GM21825 (cell line): ENCODE measurements at regions not wholly inside any gene's neighbourhood (a gene's known extent, or its start where the extent isn't known, plus 50 kb on each side); places are given as distances from the start of the nearest gene placed in this dataset.

Source experiments
- ATAC-seq: cut with Tn5 transposase; IDR thresholded peaks from one replicate; pipeline ENCODE4 v1.9.1; 2021; ENCODE audit warnings: mild to moderate bottlenecking, moderate library complexity; ENCODE audit not compliant: unreplicated experiment

DNA sequence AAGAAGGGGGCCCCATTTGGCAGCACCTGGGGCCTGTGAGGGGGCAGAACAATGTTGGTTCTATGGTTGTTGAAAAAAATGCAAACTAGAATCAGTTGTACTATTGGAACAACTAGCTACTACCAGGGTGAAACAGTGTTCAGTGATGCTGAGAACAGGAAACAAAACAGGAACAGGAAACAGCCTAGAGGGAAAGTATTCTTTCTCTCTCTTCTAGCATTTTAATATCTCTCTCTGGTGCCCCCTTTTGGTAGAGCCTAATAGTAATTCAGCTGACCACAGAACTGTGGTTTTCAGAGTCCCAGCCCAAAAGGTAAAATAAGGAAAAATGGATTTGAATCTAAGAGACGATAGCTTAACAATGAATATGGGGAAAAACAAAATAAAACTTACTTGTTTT is 138.0 kb upstream of the KCNN2 start:
- peak; percentile 52 for ATAC-seq

GRCh38 chr5:114237766-114238165 is 124.1 kb upstream of the KCNN2 start:
- ATAC-seq, result no peak

DNA sequence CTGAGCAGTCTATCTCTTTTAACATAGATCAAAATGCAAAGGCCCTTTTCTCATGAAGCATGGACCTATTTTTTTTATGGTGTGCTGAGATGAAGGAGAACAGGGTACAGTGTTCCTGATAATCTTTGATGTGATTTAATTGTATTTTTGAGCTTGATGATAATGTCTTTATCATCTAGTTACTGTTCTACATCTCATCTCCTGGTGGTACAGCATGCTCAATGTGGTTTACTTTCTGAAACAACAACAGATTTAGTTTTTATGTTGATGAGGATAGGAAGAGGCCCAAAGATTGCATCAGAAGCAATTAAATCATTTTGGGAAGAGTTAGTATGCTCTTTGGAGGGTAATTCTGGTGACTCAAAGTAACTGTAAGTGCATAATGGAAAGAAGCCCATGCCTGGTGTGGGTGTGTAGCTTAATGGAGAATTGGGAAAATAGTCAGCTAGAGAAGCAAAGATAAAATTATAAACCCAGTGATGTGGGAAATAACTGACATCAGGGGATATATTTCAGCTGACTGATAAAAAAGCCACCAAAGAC is 123.0 kb upstream of the KCNN2 start:
- no peak for ATAC-seq

DNA sequence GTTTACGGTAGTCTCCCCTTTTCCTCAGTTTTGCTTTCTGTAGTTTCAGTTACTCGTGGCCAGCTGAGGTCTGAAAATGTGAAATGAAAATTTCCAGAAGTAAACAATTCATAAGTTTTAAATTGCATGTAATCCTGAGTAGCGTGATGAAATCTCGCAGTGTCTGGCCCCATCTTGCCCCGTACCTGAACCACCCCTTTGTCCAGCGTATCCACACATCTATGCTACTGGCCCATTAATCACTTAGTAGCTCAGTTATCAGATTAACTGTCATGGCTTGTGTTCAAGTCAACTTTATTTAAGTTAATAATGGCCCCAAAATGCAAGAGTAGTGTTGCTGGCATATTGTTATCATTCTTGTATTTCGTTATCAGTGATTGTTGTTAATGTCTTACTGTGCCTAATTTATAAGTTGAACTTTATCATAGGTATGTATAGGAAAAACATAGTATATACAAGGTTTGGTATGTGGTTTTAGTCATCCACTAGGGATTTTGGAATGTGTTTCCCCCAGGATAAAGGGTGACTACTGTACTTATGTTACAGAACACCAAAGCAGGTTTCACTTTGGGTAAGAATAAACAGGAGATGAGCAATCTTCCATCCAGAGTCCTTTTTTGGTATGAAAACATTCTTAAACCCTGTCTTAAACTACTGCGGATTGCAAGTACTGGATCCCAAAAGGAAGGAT is 118.4 kb upstream of the KCNN2 start:
- no peak for ATAC-seq

GRCh38 chr5:114243972-114244317 is 117.9 kb upstream of the KCNN2 start:
- ATAC-seq, result no peak

GRCh38 chr5:114249823-114250222 is 112.0 kb upstream of the KCNN2 start:
- ATAC-seq, result no peak

GRCh38 chr5:114250536-114250935 is 111.3 kb upstream of the KCNN2 start:
- ATAC-seq, result no peak

- no peak for ATAC-seq
Measured at GRCh38 chr5:114252226-114252625, 109.6 kb upstream of the KCNN2 start.

DNA sequence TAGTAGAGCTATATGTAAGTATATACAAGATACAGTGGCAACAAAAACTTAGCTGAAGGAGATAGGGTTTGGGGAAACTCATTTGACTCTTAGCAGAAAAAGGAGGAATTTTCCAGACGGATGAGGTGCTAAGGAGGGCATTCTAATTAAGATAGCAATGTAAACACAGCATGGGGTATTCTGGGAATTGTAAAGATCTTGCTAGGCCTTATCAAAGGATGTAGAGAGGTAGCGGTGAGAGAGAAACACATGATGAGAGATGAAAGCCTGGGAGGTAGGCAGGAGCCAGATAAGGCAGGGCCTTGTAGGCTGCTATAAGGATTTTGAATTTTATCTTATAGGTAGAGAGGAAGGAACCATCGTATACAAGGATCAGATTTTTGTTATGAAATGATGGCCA is 106.6 kb upstream of the KCNN2 start:
- ATAC-seq, result no peak

- no peak for ATAC-seq
Measured at GRCh38 chr5:114261989-114262388, 99.9 kb upstream of the KCNN2 start.

DNA sequence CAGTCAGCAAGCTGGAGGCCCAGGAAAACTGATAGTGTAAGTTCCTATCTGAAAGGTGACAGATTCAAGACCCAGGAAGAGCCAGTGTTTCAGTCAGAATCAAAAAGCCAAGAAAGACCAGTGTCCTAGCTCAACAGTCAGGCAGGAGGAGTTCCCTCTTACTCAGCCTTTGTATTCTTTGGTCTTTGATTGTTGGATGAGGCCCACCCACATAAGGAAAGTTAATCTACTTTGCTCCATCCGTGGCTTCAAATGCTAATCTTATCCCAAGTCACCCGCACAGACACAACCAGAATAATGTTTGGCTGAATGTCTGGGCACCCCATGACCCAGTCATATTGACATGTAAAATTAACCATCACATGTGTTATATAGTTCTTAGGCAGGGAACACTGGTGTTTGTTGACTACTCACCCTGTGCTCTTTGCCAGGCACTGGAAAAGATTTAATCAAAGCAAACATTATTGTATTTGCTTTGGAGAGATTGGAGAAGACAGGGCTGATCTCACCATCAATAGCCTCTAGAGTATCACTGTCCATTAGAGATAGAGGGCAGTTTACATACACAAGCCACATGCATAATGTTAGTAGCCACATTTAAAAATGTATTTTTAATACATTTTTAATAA is 96.3 kb upstream of the KCNN2 start:
- no peak for ATAC-seq

DNA sequence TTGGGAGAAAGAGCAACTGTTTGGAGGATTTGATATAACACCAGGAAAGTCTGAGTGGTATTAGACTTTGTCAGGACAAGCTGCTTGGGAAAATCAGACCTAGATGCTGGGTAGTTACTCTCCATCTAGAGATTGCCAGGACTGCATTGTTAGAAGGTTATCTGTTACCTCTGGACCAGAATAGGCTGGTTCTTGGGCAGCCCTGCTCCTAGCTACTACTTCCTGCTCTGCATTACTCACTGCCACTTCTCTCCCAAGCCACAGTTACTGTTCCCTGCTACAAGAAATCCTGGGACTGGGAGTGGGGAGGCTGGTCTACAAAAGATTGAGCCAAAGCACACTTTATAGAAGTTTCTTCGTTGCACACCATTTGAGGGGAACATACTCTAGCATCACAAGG is 95.5 kb upstream of the KCNN2 start:
- ATAC-seq, result no peak

- ATAC-seq, result no peak
Measured at GRCh38 chr5:114296191-114296590, 65.7 kb upstream of the KCNN2 start.

DNA sequence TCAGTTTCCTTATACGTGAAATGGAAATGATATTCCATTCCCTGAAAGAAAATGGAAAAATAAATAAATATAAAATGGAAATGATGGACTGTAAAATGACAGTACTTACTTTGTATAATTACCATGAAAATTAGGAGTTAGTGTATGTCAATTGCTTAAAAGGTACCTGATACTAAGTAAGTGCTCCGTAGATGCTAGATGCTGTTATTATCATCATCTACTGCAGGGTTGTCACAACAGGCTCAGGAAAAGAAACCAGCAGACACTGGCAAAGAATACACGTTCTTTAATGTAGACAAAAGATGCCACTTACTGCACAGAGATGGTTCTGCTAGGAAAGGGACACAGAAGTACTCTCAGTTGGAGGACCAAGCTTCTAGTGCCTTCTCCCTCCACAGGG is 64.0 kb upstream of the KCNN2 start:
- ATAC-seq, result no peak

DNA sequence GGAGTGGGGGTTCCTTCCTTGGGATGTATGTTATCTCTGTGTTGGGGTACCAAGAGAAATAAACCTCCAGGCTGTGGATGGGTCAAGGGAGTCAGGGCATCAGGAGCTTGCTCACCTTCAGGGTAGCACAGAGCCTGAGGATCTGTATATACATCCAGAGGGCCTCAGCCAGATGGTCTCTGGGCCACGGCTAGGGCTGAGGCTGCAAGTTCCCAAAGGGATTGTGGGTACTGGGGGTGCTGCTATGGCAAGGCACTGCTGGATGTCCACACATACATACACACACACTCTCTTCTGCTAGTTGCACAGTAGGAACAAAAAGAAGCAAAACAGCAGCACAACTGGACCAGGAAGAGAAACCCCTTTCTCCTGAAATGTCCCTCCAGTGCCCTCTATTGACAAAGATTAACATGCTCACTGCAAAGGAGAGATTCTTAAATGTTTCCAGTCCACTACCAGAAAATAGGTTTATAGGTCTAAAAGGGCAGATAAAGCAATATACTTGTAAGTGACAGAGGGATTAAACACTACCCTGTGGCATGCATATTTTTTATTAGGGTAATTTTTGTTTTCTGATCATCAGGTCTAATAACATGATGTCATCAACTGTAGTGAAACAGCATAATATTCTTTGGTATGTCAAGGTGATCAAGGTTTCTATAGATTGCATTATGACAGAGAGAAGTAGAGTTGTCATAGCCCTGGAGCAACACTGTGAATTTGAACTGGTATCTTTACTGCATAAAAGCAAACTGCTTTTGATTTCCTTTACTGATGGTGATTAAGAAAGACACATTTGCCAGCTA is 56.3 kb upstream of the KCNN2 start:
- no peak for ATAC-seq

- no peak for ATAC-seq
Measured at GRCh38 chr5:114308017-114308416, 53.9 kb upstream of the KCNN2 start.

DNA sequence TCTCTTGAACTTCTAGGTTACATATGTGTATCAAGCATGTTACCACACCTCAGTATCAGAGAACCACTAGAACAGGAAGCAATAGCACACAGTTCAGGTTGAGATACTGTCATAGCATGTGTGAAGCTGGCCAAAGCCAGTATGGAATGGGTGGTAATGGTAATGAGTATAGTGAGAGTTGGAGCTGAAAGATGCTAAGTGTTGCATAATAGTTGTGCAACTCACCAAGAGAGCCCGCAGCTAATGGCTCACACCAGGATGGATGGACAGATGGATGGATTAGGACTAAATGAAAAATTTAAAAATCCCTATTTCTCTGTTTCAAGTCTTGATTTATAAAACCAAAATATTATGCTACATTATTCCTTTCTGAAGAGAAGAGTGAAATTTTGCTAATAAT is 53.4 kb upstream of the KCNN2 start:
- ATAC-seq, result no peak

GRCh38 chr5:114310666-114311065 is 51.2 kb upstream of the KCNN2 start:
- no peak for ATAC-seq

DNA sequence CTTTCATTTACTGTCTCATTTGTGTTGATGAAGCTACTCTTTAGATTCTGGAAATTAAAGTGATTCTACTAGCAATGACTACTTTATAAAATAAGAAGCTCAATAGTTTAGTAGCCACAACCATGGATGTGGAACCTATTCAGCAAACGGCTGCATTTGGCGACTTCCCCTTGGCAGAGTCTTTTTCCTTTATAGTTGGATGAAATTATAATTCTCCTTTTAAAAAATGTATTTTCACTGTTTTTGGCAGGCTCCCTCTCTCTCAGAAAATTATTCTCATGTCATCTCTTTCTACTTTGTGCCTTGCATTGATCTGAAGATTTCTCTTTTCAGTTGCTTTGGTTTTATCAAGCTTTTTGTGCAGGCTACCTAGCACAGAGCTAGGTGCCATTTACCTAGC is 50.6 kb upstream of the KCNN2 start:
- no peak for ATAC-seq

DNA sequence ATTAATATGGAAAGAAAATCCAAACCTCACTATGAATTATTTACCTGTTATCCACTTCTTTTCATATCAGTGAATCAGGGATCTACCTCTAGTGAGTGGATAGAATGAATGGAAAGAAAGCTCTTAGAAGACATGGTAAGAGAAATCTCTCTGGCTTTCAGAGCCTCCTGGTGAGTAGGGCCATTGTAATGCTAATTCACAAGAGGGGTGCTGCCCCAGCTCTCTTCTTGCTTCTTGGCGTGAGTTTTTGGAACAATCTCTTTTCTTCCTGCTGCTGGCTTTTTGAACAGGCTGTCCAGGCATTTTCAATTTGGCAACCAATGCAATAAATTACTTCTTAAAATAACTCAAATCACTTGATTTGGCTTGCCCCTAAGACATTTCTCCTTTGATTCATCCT is 49.9 kb upstream of the KCNN2 start:
- no peak for ATAC-seq
